Keratinocyte (primary cell): ENCODE measurements at regions not wholly inside any gene's neighbourhood (a gene's known extent, or its start where the extent isn't known, plus 50 kb on each side); places are given as distances from the start of the nearest gene placed in this dataset.

Experiments
- DNase-seq: peaks from one replicate; pipeline ENCODE4 v3.0.0-alpha.2; 2011; ENCODE audit warnings: low read depth, missing footprints, low spot score
- FAIRE-seq: peaks from 2 replicates; lab custom pipeline; 2011; peaks lifted over from hg19 to GRCh38; lab: Jason Lieb, UNC
- H2AFZ ChIP-seq: 2 replicates; pipeline ENCODE4 v1.6.0; 2012; ENCODE audit warnings: low read length, control low read depth, inconsistent platforms; ENCODE audit not compliant: control insufficient read depth
- H3K27ac ChIP-seq: 2 replicates; pipeline ENCODE4 v1.5.1; 2011; ENCODE audit warnings: low read length; ENCODE audit not compliant: control insufficient read depth, insufficient read depth
- H3K27me3 ChIP-seq: 3 replicates; pipeline ENCODE4 v1.6.0; 2011; ENCODE audit warnings: low read length; ENCODE audit not compliant: control insufficient read depth, insufficient read depth; ENCODE audit errors: extremely low read depth
- H3K36me3 ChIP-seq, 2 experiments: 2 replicates in 1 of 2; 3 replicates in 1 of 2; pipeline ENCODE4 v1.5.1; 2011; ENCODE audit warnings: low read length in 2 of 2, mild to moderate bottlenecking in 1 of 2; ENCODE audit not compliant: control insufficient read depth in 2 of 2, insufficient read depth in 2 of 2; ENCODE audit errors: extremely low read depth in 1 of 2
- H3K4me1 ChIP-seq: 3 replicates; pipeline ENCODE4 v1.5.1; 2011; ENCODE audit warnings: low read length; ENCODE audit not compliant: control insufficient read depth, insufficient read depth; ENCODE audit errors: extremely low read depth
- H3K4me2 ChIP-seq: 3 replicates; pipeline ENCODE4 v1.6.0; 2011; ENCODE audit warnings: low read depth, low read length; ENCODE audit not compliant: control insufficient read depth, insufficient read depth; ENCODE audit errors: extremely low read depth
- H3K4me3 ChIP-seq, 3 experiments: fragments of 200-600 bp in 1 of 3; sonication (generic) in 1 of 3; 2 replicates in 2 of 3; 3 replicates in 1 of 3; pipeline ENCODE4 v1.5.1; 2011 to 2016; ENCODE audit warnings: low read length in 3 of 3, mild to moderate bottlenecking in 3 of 3, control low read depth in 2 of 3, inconsistent platforms in 1 of 3, low read depth in 1 of 3, mixed read lengths in 1 of 3, mixed run types in 1 of 3, moderate library complexity in 1 of 3; ENCODE audit not compliant: control insufficient read depth in 2 of 3, insufficient read depth in 2 of 3; ENCODE audit errors: extremely low read depth in 1 of 3
- H3K79me2 ChIP-seq: 2 replicates; pipeline ENCODE4 v1.6.0; 2012; ENCODE audit warnings: low read length; ENCODE audit not compliant: control insufficient read depth, insufficient read depth
- H3K9ac ChIP-seq: 3 replicates; pipeline ENCODE4 v1.6.0; 2011; ENCODE audit warnings: low read length; ENCODE audit not compliant: control insufficient read depth, insufficient read depth; ENCODE audit errors: extremely low read depth
- H3K9me1 ChIP-seq: 3 replicates; pipeline ENCODE4 v1.6.0; 2011; ENCODE audit warnings: low read length; ENCODE audit not compliant: control insufficient read depth, insufficient read depth; ENCODE audit errors: extremely low read depth
- H3K9me3 ChIP-seq: 2 replicates; pipeline ENCODE4 v1.5.1; 2012; ENCODE audit warnings: low read depth, low read length; ENCODE audit not compliant: control insufficient read depth
- H4K20me1 ChIP-seq: 3 replicates; pipeline ENCODE4 v1.6.0; 2011; ENCODE audit warnings: low read length; ENCODE audit not compliant: control insufficient read depth, insufficient read depth; ENCODE audit errors: extremely low read depth
- CTCF ChIP-seq, 3 experiments: IDR thresholded peaks in 1 of 3; conservative IDR thresholded peaks in 1 of 3; optimal IDR thresholded peaks in 1 of 3; 2 replicates in 2 of 3; 3 replicates in 1 of 3; pipeline versions ENCODE3 to v1.5.1; 2011; ENCODE audit warnings: low read length in 3 of 3, mild to moderate bottlenecking in 3 of 3, moderate library complexity in 2 of 3, control low read depth in 1 of 3, inconsistent platforms in 1 of 3; ENCODE audit not compliant: insufficient read depth in 2 of 3; ENCODE audit errors: extremely low read depth in 1 of 3
- EZH2 ChIP-seq: IDR thresholded peaks from one replicate; pipeline ENCODE4 v1.6.1; 2012; ENCODE audit warnings: inconsistent platforms, mild to moderate bottlenecking, low read length, moderate library complexity
- dilution Hi-C: fragments of 300-500 bp; cut with MboI; formaldehyde crosslinking; loops from one replicate; pipeline ENCODE4 v1.7.0; 2020; ENCODE audit warnings: low sequenced_read_pairs; ENCODE audit not compliant: extremely low pct_ligation_motif_present

DNA sequence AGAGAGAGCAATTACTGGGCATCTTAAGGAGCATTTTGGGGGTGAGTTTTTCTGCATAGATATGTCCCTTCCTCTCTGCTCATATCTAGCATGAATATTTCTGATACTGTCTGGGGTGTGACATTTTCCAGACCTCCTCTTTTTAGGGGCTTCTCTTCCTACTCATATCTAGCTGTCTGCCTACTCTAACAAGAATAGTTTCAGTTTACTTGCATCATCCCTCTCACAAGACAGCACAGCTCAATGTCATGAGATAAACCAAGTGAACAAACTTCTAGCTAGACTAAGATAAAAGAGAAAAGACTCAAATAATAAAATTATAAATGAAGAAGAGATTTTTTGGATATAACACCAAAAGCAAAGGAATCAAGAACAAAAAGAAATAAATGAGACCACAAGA is 419.5 kb upstream of the SORCS1 start:
- Histone ChIP-seq H3K36me3 (no peaks in the 10 kb centered on the region), H3K9me3 (peaks cover 3% of the 10 kb centered on the region), H3K27ac (no peak overlapping the region), H3K79me2 (no peaks in the 10 kb centered on the region), H4K20me1 (no peaks in the 10 kb centered on the region), H3K4me1 (no peaks in the 10 kb centered on the region), H3K4me3 (no peak overlapping the region), H3K27me3 (no peaks in the 10 kb centered on the region), H3K9me1 (no peaks in the 10 kb centered on the region), H3K4me2 (no peak overlapping the region), H2AFZ (no peak overlapping the region), H3K9ac (no peak overlapping the region)
- TF ChIP-seq CTCF (optimal IDR thresholded peaks at IDR 0.05 in 1 of 3, IDR thresholded peaks at IDR 0.05 in 1 of 3, conservative IDR thresholded peaks at IDR 0.05 in 1 of 3; ENCODE audit: extremely low read depth in 1 of 3, insufficient read depth in 2 of 3, low read length in 3 of 3) (no peak), EZH2 (no peak)
- no peak for DNase-seq
- no peak for FAIRE-seq
- dilution Hi-C loops = no loop called here

DNA sequence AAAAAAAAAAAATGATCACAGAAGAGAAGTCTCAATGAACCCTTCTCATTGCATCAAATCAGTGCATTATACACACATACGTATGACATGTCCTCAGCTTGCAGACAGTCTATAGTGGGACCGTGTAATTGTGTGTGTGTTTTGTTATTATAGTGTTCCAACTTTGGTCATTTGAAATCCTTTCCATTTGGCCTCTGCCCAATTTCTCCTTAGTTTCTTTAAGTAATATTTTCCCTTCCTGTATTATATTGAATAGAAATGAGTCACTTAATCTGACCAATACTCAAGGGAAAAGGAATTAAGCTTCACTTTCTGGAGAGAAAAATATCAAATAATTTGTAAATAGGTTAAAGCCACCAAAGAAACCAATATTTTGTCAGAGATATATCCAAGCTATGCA is 415.5 kb upstream of the SORCS1 start:
- H3K9me3 ChIP-seq = no peaks in the 10 kb centered on the region
- H3K79me2 ChIP-seq = no peaks in the 10 kb centered on the region
- H3K36me3 ChIP-seq = no peaks in the 10 kb centered on the region
- H3K27ac ChIP-seq = no peak overlapping the region
- H3K9ac ChIP-seq = no peak overlapping the region
- DNase-seq = no peak
- no peak for TF ChIP-seq CTCF (optimal IDR thresholded peaks at IDR 0.05 in 1 of 3, IDR thresholded peaks at IDR 0.05 in 1 of 3, conservative IDR thresholded peaks at IDR 0.05 in 1 of 3; ENCODE audit: extremely low read depth in 1 of 3, insufficient read depth in 2 of 3, low read length in 3 of 3)
- no peak for TF ChIP-seq EZH2
- no peak overlapping the region for H3K4me3 ChIP-seq
- H2AFZ ChIP-seq = no peak overlapping the region
- H4K20me1 ChIP-seq = no peaks in the 10 kb centered on the region
- H3K4me2 ChIP-seq = no peak overlapping the region
- dilution Hi-C loops = no loop called here
- FAIRE-seq = no peak
- H3K27me3 ChIP-seq = no peaks in the 10 kb centered on the region
- H3K9me1 ChIP-seq = no peaks in the 10 kb centered on the region
- H3K4me1 ChIP-seq = no peaks in the 10 kb centered on the region
